HepG2 (cell line): ENCODE measurements at regions not wholly inside any gene's neighbourhood (a gene's known extent, or its start where the extent isn't known, plus 50 kb on each side); places are given as distances from the start of the nearest gene placed in this dataset.

Source experiments
- ATAC-seq: fragments of 200-7000 bp; cut with Tn5 transposase; 3 replicates; pipeline ENCODE4 v1.9.1; 2020; ENCODE audit warnings: mild to moderate bottlenecking, moderate library complexity
- BruUV-seq: library from RNA; stranded (reverse); fragments of 400-500 nt; replicated peaks from 2 replicates; lab custom pipeline; 2021; lab: Mats Ljungman, UMichigan
- CTCF ChIA-PET: fragments of 300-600 bp; formaldehyde crosslinking; extraction: SDS; loops from one replicate; lab custom pipeline; 2021; ENCODE audit warnings: low total read pairs, inconsistent platforms, low intra/inter-chr PET ratio; lab: Yijun Ruan, JAX
- POLR2A ChIA-PET: fragments of 350-600 bp; sonication (Branson Sonifier 250); formaldehyde crosslinking; loops from one replicate; lab custom pipeline; 2020; ENCODE audit warnings: antibody characterized with exemption, inconsistent platforms; lab: Yijun Ruan, JAX
- DNase-seq: peaks from one replicate; pipeline ENCODE4 v3.0.0-alpha.2; 2015; ENCODE audit warnings: low spot score
- FAIRE-seq: peaks from 3 replicates; lab custom pipeline; 2011; peaks lifted over from hg19 to GRCh38; lab: Jason Lieb, UNC
- H2AFZ ChIP-seq: one replicate; pipeline ENCODE4 v1.6.1; 2011; ENCODE audit warnings: low read length, inconsistent platforms
- H3K27ac ChIP-seq: fragments of 300-600 bp; 3 replicates; pipeline ENCODE4 v1.8.0; 2011; ENCODE audit warnings: mixed run types, mild to moderate bottlenecking, mixed read lengths, low read length, inconsistent platforms; ENCODE audit not compliant: insufficient read depth; ENCODE audit errors: extremely low read length
- H3K27me3 ChIP-seq, 2 experiments: fragments of 200-600 bp in 1 of 2; 2 replicates in 1 of 2; 3 replicates in 1 of 2; pipeline versions ENCODE4 v1.6.0 to v1.8.0; 2011; ENCODE audit warnings: low read length in 2 of 2, mild to moderate bottlenecking in 2 of 2, moderate library complexity in 2 of 2, inconsistent platforms in 1 of 2; ENCODE audit not compliant: insufficient read depth in 2 of 2, control insufficient read depth in 1 of 2
- H3K36me3 ChIP-seq, 2 experiments: fragments of 200-600 bp in 1 of 2; replicated peaks in 1 of 2; 2 replicates in 1 of 2; 3 replicates in 1 of 2; pipeline versions ENCODE4 v1.5.1 to v1.8.0; 2011; ENCODE audit warnings: low read length in 2 of 2, inconsistent platforms in 1 of 2; ENCODE audit not compliant: insufficient read depth in 2 of 2, control insufficient read depth in 1 of 2
- H3K4me1 ChIP-seq: 2 replicates; pipeline ENCODE4 v1.5.1; 2012; ENCODE audit warnings: low read length, inconsistent platforms; ENCODE audit not compliant: insufficient read depth
- H3K4me2 ChIP-seq: 2 replicates; pipeline ENCODE4 v1.6.0; 2011; ENCODE audit warnings: low read depth, low read length, inconsistent platforms
- H3K4me3 ChIP-seq, 3 experiments: fragments of 200-600 bp in 1 of 3; sonication (generic), shearing (Covaris generic) in 1 of 3; replicated peaks in 1 of 3; 2 replicates each; pipeline ENCODE4 v1.5.1; 2011 to 2016; ENCODE audit warnings: low read length in 3 of 3, inconsistent platforms in 2 of 3, low read depth in 2 of 3, mild to moderate bottlenecking in 2 of 3, control low read depth in 1 of 3, mixed read lengths in 1 of 3; ENCODE audit not compliant: insufficient read depth in 1 of 3
- H3K79me2 ChIP-seq: one replicate; pipeline ENCODE4 v1.6.1; 2011; ENCODE audit warnings: low read length, inconsistent platforms; ENCODE audit not compliant: insufficient read depth
- H3K9ac ChIP-seq: 2 replicates; pipeline ENCODE4 v1.6.0; 2011; ENCODE audit warnings: mild to moderate bottlenecking, low read depth, low read length, inconsistent platforms; ENCODE audit not compliant: insufficient read depth
- H3K9me3 ChIP-seq: 2 replicates; pipeline ENCODE4 v1.5.1; 2012; ENCODE audit warnings: mild to moderate bottlenecking, low read length
- H4K20me1 ChIP-seq: 2 replicates; pipeline ENCODE4 v1.6.0; 2011; ENCODE audit warnings: inconsistent platforms, mild to moderate bottlenecking, low read length, moderate library complexity; ENCODE audit not compliant: insufficient read depth
- AHDC1 ChIP-seq: sonication (generic); formaldehyde crosslinking; IDR thresholded peaks from 2 replicates; pipeline ENCODE4 v1.5.1; 2020; ENCODE audit warnings: mild to moderate bottlenecking, missing genetic modification reagents, borderline replicate concordance
- MLX ChIP-seq: IDR thresholded peaks from 2 replicates; pipeline ENCODE4 v1.6.1; 2016
- NCOA2 ChIP-seq: sonication (generic); formaldehyde crosslinking; IDR thresholded peaks from 2 replicates; pipeline ENCODE4 v1.8.0; 2022; ENCODE audit warnings: inconsistent platforms
- NFE2L1 ChIP-seq: sonication (generic); formaldehyde crosslinking; IDR thresholded peaks from 2 replicates; pipeline ENCODE4 v1.4.0; 2020; ENCODE audit warnings: missing genetic modification reagents, mild to moderate bottlenecking, borderline replicate concordance
- PTBP1 ChIP-seq: fragments of 200-400 bp; formaldehyde crosslinking; IDR thresholded peaks from 2 replicates; pipeline ENCODE4 v1.6.1; 2018; ENCODE audit warnings: low read length, low read depth; ENCODE audit not compliant: poor library complexity, severe bottlenecking
- STAT5B ChIP-seq: sonication (generic); formaldehyde crosslinking; IDR thresholded peaks from 2 replicates; pipeline ENCODE4 v1.4.0; 2020; ENCODE audit warnings: missing genetic modification reagents
- ZNF639 ChIP-seq: conservative IDR thresholded peaks from 2 replicates; pipeline ENCODE4 v1.6.1; 2018; ENCODE audit warnings: missing genetic modification reagents
- ZSCAN12 ChIP-seq: sonication (generic); formaldehyde crosslinking; IDR thresholded peaks from 2 replicates; pipeline ENCODE4 v1.9.0; 2021; ENCODE audit warnings: mild to moderate bottlenecking, missing genetic modification reagents
- ZZZ3 ChIP-seq: sonication (generic); formaldehyde crosslinking; IDR thresholded peaks from 2 replicates; pipeline ENCODE4 v1.4.0; 2020; ENCODE audit warnings: missing genetic modification reagents, mild to moderate bottlenecking, borderline replicate concordance
- WGBS: methylation state at CpG from one replicate; pipeline ENCODE4 v1.1.6; 2017; ENCODE audit warnings: low lambda C conversion rate; 5-methylcytosine and 5-hydroxymethylcytosine counted together
- in situ Hi-C: cut with HindIII; loops from 2 replicates; pipeline ENCODE4 v1.10.0; 2017; ENCODE audit warnings: low pct_unique_long_range_greater_than_20kb; ENCODE audit not compliant: extremely low pct_ligation_motif_present
- intact Hi-C: fragments of 100-400 bp; cut with micrococcal nuclease; formaldehyde crosslinking; loops from one replicate; pipeline ENCODE4 v1.10.0; 2022; ENCODE audit not compliant: unreplicated experiment

- no peak overlapping the region for H3K4me3 ChIP-seq
- ATAC-seq (peak; percentile 49), DNase-seq (peak; percentile 9), FAIRE-seq (no peak)
- no peak for TF ChIP-seq ZZZ3 (CRISPR knock-in tag)
- no peak for TF ChIP-seq ZSCAN12 (CRISPR knock-in tag)
- no peak for TF ChIP-seq NCOA2
- no peak for TF ChIP-seq NFE2L1 (CRISPR knock-in tag)
- no peak for TF ChIP-seq PTBP1
- POLR2A ChIA-PET, result no interaction called here
- WGBS, result 0% methylated on average over 2 of the region's 2 CpGs
- BruUV-seq, result no TSS peak
- H3K27me3 ChIP-seq, result no peaks in the 10 kb centered on the region
- CTCF ChIA-PET, result no interaction called here
- intact Hi-C loops, result no loop called here
- H3K4me2 ChIP-seq, result no peak overlapping the region
- no peak overlapping the region for H2AFZ ChIP-seq
- no peak overlapping the region for H3K27ac ChIP-seq
- H3K4me1 ChIP-seq, result no peaks in the 10 kb centered on the region
- H3K79me2 ChIP-seq, result no peaks in the 10 kb centered on the region
- H4K20me1 ChIP-seq, result no peaks in the 10 kb centered on the region
- in situ Hi-C loops, result no loop called here
- no peaks in the 10 kb centered on the region for H3K9me3 ChIP-seq
- no peaks in the 10 kb centered on the region for H3K36me3 ChIP-seq
- H3K9ac ChIP-seq, result no peak overlapping the region
Measured at GRCh38 chr2:182496596-182496995, 69.8 kb upstream of the PDE1A start.

GRCh38 chr2:182499706-182500470 is 73.1 kb upstream of the PDE1A start:
- in situ Hi-C loops (no loop called here), intact Hi-C loops (no loop called here)
- DNase-seq (no peak), ATAC-seq (no peak), FAIRE-seq (no peak)
- H3K4me2 ChIP-seq, result no peak overlapping the region
- WGBS, result 3% methylated on average over 3 of the region's 3 CpGs
- no peaks in the 10 kb centered on the region for H3K9me3 ChIP-seq
- ChIA-PET POLR2A (no interaction called here), CTCF (no interaction called here)
- no peaks in the 10 kb centered on the region for H3K4me1 ChIP-seq
- BruUV-seq, result no TSS peak
- no peaks in the 10 kb centered on the region for H3K36me3 ChIP-seq
- H3K27ac ChIP-seq, result no peak overlapping the region
- no peaks in the 10 kb centered on the region for H3K27me3 ChIP-seq
- no peak overlapping the region for H3K9ac ChIP-seq
- no peak overlapping the region for H2AFZ ChIP-seq
- H3K4me3 ChIP-seq, result no peak overlapping the region
- H4K20me1 ChIP-seq, result no peaks in the 10 kb centered on the region
- H3K79me2 ChIP-seq, result no peaks in the 10 kb centered on the region
- no peak for TF ChIP-seq ZNF639 (CRISPR knock-in tag)
- TF ChIP-seq MLX (CRISPR knock-in tag), result no peak
- TF ChIP-seq STAT5B, result no peak
- TF ChIP-seq AHDC1 (CRISPR knock-in tag), result no peak
